SH-SY5Y (cell line): ENCODE measurements at regions not wholly inside any gene's neighbourhood (a gene's known extent, or its start where the extent isn't known, plus 50 kb on each side); places are given as distances from the start of the nearest gene placed in this dataset.

Experiments used
- GATA2 ChIP-seq: IDR thresholded peaks from 2 replicates; pipeline ENCODE4 v1.6.1; 2011; ENCODE audit warnings: mild to moderate bottlenecking, low read depth, low read length
- GATA3 ChIP-seq: IDR thresholded peaks from 2 replicates; pipeline ENCODE4 v1.6.1; 2011; ENCODE audit warnings: low read depth, mild to moderate bottlenecking, low read length, moderate library complexity

- no peak for TF ChIP-seq GATA2
- TF ChIP-seq GATA3: no peak
These were observed 442.4 kb downstream of the FRK start for GRCh38 chr6:115618256-115618655.
